ENCODE measurements at regions not wholly inside any gene's neighbourhood (a gene's known extent, or its start where the extent isn't known, plus 50 kb on each side); places are given as distances from the start of the nearest gene placed in this dataset.
"Not testable (repeated sequence)": the region's sequence is repeated elsewhere in the genome, so short reads cannot be mapped to it uniquely, and the experiment has no call there.

- DNase-seq (ENCODE audit: low spot score), result no peak
- no peak for TF ChIP-seq CTCF (IDR thresholded peaks at IDR 0.05; ENCODE audit: extremely low read depth, insufficient read depth, missing control alignments)
- in situ Hi-C loops (cut with MboI; ENCODE audit: low pct_unique_long_range_greater_than_20kb, low sequenced_read_pairs, unreplicated experiment), result no loop called here
These were observed 971.1 kb upstream of the HS3ST1 start for GRCh38 chr4:12399781-12400180.

DNA sequence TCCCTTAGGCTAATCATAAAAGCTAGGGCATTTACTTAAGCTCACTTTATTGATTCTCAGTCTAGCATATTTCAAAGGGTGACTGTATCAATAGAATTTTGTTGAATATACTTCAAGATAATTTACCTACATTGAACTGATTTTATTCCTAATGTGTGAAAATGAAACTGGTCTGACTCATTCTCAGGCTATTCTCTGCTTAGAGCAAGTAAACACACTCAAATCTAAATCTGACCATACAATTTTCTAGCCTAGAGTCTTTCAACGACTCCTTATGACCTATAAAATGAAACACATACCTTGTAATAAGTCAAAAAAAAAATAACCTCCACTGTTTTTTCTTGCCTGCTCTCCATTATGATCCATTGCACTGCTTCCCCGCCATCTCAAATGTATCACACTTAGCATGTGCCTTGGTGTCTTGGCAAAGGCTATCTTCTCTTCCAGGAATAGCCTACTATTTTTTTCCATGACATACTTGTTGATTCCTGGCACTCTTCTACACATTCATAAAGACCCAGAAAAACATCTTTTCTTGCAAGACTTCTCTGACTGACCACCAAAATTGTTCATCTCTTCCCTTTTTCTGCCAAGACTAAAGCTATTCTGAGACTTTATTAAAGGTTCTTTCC lies 965.1 kb upstream of the HS3ST1 start:
- in situ Hi-C loops (cut with MboI; ENCODE audit: low pct_unique_long_range_greater_than_20kb, low sequenced_read_pairs, unreplicated experiment), result no loop called here
- TF ChIP-seq CTCF (IDR thresholded peaks at IDR 0.05; ENCODE audit: extremely low read depth, insufficient read depth, missing control alignments), result no peak
- DNase-seq (ENCODE audit: low spot score), result no peak

DNA sequence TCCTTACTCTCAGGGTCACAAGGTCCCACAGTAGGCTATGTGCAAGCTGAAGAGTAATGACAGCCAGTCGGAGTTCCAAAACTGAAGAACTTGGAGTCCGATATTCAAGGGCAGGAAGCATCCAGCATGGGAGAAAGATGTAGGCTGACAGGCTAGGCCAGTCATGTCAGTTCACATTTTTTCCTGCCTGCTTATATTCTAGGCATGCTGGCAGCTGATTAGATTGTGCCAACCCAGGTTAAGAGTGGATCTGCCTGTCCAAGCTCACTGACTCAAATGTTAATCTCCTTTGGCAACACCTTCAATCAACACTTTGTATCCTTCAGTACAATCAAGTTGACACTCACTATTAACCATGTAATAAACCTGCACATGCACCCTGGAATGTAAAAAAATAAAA lies 960.9 kb upstream of the HS3ST1 start:
- no peak for DNase-seq (ENCODE audit: low spot score)
- in situ Hi-C loops (cut with MboI; ENCODE audit: low pct_unique_long_range_greater_than_20kb, low sequenced_read_pairs, unreplicated experiment), result no loop called here
- TF ChIP-seq CTCF (IDR thresholded peaks at IDR 0.05; ENCODE audit: extremely low read depth, insufficient read depth, missing control alignments), result no peak

DNA sequence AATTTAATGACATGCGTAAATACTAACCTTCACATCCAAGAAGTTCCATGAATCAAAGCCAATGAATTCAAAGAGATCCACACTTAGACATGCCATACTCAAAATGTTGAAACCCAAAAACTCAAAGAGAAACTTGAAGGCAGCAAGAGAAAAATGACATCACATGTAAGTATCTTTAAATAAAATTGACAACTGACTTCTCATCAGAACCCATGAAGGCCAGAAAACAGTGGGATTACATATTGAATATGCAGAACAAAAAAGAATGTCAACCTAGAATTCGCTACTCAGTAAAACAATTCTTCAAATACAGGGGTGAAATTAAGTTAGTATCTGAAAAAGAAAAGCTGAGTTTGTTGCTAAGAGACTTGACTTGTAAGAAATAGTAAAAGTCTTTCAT lies 953.9 kb upstream of the HS3ST1 start:
- TF ChIP-seq CTCF (IDR thresholded peaks at IDR 0.05; ENCODE audit: extremely low read depth, insufficient read depth, missing control alignments), result no peak
- no peak for DNase-seq (ENCODE audit: low spot score)
- in situ Hi-C loops (cut with MboI; ENCODE audit: low pct_unique_long_range_greater_than_20kb, low sequenced_read_pairs, unreplicated experiment), result no loop called here

GRCh38 chr4:12379191-12379590 lies 950.5 kb upstream of the HS3ST1 start:
- in situ Hi-C loops (cut with MboI; ENCODE audit: low pct_unique_long_range_greater_than_20kb, low sequenced_read_pairs, unreplicated experiment), result no loop called here
- DNase-seq (ENCODE audit: low spot score), result no peak
- TF ChIP-seq CTCF (IDR thresholded peaks at IDR 0.05; ENCODE audit: extremely low read depth, insufficient read depth, missing control alignments), result no peak

- DNase-seq (ENCODE audit: low spot score), result no peak
- TF ChIP-seq CTCF (IDR thresholded peaks at IDR 0.05; ENCODE audit: extremely low read depth, insufficient read depth, missing control alignments), result no peak
- in situ Hi-C loops (cut with MboI; ENCODE audit: low pct_unique_long_range_greater_than_20kb, low sequenced_read_pairs, unreplicated experiment), result no loop called here
These were observed 947.1 kb upstream of the HS3ST1 start for GRCh38 chr4:12375805-12376204.

DNA sequence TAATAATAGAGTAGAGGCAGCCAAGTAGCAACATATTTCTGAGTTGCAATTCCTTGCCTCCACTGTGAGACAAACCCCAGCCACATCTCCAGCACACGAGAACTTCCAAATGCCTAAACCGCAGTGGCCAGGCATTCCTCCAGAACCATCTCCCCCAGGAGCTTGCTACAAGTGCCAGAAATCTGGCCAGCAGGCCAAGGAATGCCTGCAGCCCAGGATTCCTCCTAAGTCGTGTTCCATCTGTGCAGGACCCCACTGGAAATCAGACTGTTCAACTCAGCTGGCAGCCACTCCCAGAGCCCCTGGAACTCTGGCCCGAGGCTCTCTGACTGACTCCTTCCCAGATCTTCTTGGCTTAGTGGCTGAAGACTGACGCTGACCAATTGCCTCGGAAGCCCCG lies 937.2 kb upstream of the HS3ST1 start:
- DNase-seq (ENCODE audit: low spot score); in situ Hi-C loops (cut with MboI; ENCODE audit: low pct_unique_long_range_greater_than_20kb, low sequenced_read_pairs, unreplicated experiment): not testable (repeated sequence)

Measured in GM13977 (cell line).